ENCODE measurements at regions not wholly inside any gene's neighbourhood (a gene's known extent, or its start where the extent isn't known, plus 50 kb on each side); places are given as distances from the start of the nearest gene placed in this dataset.

DNA sequence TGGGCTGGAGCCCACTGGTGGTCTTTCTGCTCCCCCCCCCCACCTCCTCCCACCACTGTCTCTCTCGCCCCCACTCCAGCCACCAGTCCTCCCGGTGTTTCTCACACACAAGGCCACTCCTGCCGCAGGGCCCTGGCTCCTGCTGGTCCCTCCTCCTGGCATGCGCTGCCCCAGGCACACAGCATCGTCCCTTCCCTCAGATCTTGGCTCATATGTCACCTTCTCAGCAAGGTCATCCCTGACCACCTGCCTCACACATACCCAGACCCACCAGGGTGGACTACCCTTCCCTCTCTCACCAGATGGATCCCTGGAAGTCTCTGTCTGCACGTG is 101.5 kb upstream of the IQSEC1 start:
- no peaks in the 10 kb centered on the region for H3K36me3 ChIP-seq (ENCODE audit: insufficient read depth, low read length)
- H3K4me3 ChIP-seq (ENCODE audit: low read length), result no peak overlapping the region
- no peaks in the 10 kb centered on the region for H3K27me3 ChIP-seq (ENCODE audit: insufficient read depth, low read length)
- peaks cover 15% of the 10 kb centered on the region for H3K9me3 ChIP-seq (ENCODE audit: insufficient read depth, low read depth, low read length)
- no peak overlapping the region for H3K27ac ChIP-seq (ENCODE audit: low read depth, low read length)
- 81% methylated on average over 6 of the region's 6 CpGs for WGBS
- no peak overlapping the region for H3K9ac ChIP-seq (ENCODE audit: low read depth, low read length)
- H3K4me1 ChIP-seq (ENCODE audit: insufficient read depth, low read length), result peaks cover 6% of the 10 kb centered on the region; the same call in 1 of the 2 replicates

DNA sequence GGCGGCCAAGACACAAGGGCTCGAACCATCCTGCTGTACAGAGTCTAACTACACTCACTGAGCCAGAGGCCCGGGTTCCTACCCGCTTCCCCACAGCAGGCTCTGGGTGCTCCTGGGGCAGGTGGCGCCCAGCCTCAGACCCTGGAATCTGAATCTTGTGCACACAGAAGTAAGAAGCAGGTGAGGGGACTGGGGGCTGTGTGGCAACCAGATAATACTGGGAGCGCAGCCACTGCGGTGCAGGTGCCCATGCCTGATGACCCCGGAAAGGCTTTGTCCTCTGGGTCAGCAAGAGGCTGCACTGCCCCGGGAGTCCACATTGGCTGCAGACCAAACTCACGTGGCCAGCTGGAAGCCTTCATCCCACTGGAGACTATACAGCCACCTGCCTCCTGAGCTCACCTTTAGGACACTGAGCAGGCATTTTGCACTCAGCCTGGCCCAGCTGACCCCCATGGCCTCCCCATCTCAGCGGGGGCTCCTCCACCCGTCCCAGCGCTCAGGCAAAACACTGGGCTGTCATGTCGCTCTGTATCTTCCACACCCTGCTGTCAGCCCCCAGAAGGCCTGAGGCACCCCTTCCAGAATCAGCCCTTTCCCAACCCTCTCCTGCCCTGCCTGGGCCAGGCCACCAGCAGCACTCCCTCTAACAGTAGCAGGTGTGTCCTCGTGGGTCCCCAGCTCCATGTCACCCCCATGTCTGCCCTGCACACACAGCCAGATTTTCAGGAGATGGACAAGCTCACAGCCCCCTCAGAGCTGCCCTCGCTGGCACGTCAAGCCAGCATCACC is 101.0 kb upstream of the IQSEC1 start:
- Histone ChIP-seq H3K9ac (ENCODE audit: low read depth, low read length) (no peak overlapping the region), H3K4me1 (ENCODE audit: insufficient read depth, low read length) (peaks cover 6% of the 10 kb centered on the region; the same call in 1 of the 2 replicates), H3K27me3 (ENCODE audit: insufficient read depth, low read length) (no peaks in the 10 kb centered on the region), H3K27ac (ENCODE audit: low read depth, low read length) (no peak overlapping the region), H3K9me3 (ENCODE audit: insufficient read depth, low read depth, low read length) (peaks cover 17% of the 10 kb centered on the region), H3K36me3 (ENCODE audit: insufficient read depth, low read length) (no peaks in the 10 kb centered on the region), H3K4me3 (ENCODE audit: low read length) (no peak overlapping the region)
- WGBS, result 95% methylated on average over 17 of the region's 17 CpGs

- Histone ChIP-seq H3K9ac (ENCODE audit: low read depth, low read length) (no peak overlapping the region), H3K4me1 (ENCODE audit: insufficient read depth, low read length) (peaks cover 6% of the 10 kb centered on the region; the same call in 1 of the 2 replicates), H3K36me3 (ENCODE audit: insufficient read depth, low read length) (no peaks in the 10 kb centered on the region), H3K9me3 (ENCODE audit: insufficient read depth, low read depth, low read length) (peaks cover 8% of the 10 kb centered on the region; the same call in 1 of the 2 replicates), H3K27ac (ENCODE audit: low read depth, low read length) (no peak overlapping the region), H3K27me3 (ENCODE audit: insufficient read depth, low read length) (no peaks in the 10 kb centered on the region), H3K4me3 (ENCODE audit: low read length) (no peak overlapping the region)
- WGBS, result 94% methylated on average over 6 of the region's 6 CpGs
Observed at GRCh38 chr3:13173186-13173585, 100.0 kb upstream of the IQSEC1 start.

DNA sequence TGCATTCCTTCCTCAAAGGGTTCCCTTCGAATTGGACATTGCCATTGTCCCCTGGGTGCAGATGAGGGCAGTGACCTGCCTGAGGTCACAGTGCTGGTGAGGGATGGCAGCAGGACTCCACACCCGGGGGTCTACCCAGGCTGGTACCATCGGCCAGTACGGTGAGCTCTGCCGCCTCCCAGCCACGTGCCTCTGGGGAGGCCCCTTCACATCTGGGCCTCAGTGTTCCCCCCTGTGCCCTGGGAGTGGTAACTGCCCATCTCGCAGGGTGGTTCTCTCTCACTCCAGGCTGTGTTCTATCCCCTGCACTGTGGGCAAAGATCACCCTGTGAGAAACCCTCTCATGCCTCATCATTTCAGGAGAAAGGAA is 99.4 kb upstream of the IQSEC1 start:
- Histone ChIP-seq H3K4me3 (ENCODE audit: low read length) (no peak overlapping the region), H3K27me3 (ENCODE audit: insufficient read depth, low read length) (no peaks in the 10 kb centered on the region), H3K4me1 (ENCODE audit: insufficient read depth, low read length) (peaks cover 6% of the 10 kb centered on the region; the same call in 1 of the 2 replicates), H3K27ac (ENCODE audit: low read depth, low read length) (no peak overlapping the region), H3K36me3 (ENCODE audit: insufficient read depth, low read length) (no peaks in the 10 kb centered on the region), H3K9me3 (ENCODE audit: insufficient read depth, low read depth, low read length) (peaks cover 8% of the 10 kb centered on the region; the same call in 1 of the 2 replicates), H3K9ac (ENCODE audit: low read depth, low read length) (no peak overlapping the region)
- whole genome bisulfite sequencing, result 92% methylated on average over 7 of the region's 7 CpGs

DNA sequence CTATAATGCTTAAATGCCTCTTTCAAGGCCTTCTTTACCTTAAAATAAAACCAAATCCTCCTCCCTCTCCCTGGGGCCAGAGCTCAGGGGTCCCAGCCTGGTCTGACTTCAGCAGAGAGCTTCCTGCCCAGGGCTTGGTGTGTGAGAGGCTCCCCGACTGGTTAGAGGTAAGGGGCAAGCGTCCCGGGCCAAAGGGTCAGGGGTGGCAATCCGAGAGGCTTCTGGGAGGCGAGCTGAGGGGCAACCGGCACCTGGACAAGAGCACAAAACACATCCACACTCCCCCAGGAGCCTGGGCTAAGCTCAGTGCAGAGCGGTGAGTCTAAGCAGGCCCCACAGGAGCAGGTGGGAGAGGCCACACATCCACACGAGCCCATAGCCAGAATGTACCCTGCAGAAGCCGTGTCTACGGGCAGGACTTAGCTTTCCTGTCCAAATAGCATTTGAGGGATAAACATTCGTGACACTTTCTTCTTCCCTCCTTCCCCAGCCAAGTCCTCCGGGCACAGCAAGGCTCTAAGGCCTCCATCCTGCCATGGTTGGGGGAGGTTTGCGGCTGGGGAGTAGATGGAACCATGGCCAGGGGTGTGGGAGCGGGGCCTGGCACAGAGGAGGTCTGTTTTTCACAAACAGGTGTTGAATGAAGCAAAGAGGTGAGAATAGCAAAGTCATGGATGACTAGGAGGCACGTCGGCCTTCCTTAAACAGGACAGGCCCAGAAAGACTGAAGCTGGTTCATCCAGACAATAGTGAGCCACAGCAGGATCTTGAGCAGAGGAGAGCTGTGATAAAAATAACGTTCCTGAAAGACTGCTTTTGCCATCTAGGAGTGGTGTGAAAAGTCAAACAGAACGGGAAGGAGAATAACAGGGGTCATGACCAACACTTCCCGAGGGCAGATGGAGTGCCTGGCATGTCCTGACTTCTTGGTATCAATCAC is 98.7 kb upstream of the IQSEC1 start:
- Histone ChIP-seq H3K4me1 (ENCODE audit: insufficient read depth, low read length) (peaks cover 6% of the 10 kb centered on the region; the same call in 1 of the 2 replicates), H3K27ac (ENCODE audit: low read depth, low read length) (no peak overlapping the region), H3K36me3 (ENCODE audit: insufficient read depth, low read length) (no peaks in the 10 kb centered on the region), H3K4me3 (ENCODE audit: low read length) (no peak overlapping the region), H3K9ac (ENCODE audit: low read depth, low read length) (no peak overlapping the region; the same call in 1 of the 2 replicates), H3K9me3 (ENCODE audit: insufficient read depth, low read depth, low read length) (peaks cover 8% of the 10 kb centered on the region; the same call in 1 of the 2 replicates), H3K27me3 (ENCODE audit: insufficient read depth, low read length) (no peaks in the 10 kb centered on the region)
- 83% methylated on average over 19 of the region's 19 CpGs for WGBS

DNA sequence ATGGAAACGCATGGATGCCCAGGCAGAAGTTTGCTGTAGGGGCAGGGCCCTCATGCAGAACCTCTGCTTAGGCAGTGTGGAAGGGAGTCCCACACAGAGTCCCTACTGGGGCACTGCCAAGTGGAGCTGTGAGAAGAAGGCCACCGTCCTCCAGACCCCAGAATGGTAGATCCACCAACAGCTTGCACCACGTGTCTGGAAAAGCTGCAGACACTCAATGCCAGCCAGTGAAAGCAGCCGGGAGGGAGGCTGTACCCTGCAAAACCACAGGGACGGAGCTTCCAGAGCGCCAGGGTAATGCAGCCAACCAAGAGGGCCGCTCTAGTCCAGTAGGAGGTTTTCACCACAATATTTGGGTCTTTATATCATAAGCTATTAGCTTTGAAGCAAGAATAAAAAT is 97.1 kb upstream of the IQSEC1 start:
- no peak overlapping the region for H3K27ac ChIP-seq (ENCODE audit: low read depth, low read length)
- no peaks in the 10 kb centered on the region for H3K27me3 ChIP-seq (ENCODE audit: insufficient read depth, low read length)
- WGBS, result 88% methylated on average over 7 of the region's 7 CpGs
- no peaks in the 10 kb centered on the region for H3K36me3 ChIP-seq (ENCODE audit: insufficient read depth, low read length)
- peaks cover 8% of the 10 kb centered on the region; the same call in 1 of the 2 replicates for H3K9me3 ChIP-seq (ENCODE audit: insufficient read depth, low read depth, low read length)
- no peak overlapping the region for H3K4me3 ChIP-seq (ENCODE audit: low read length)
- H3K4me1 ChIP-seq (ENCODE audit: insufficient read depth, low read length), result peaks cover 6% of the 10 kb centered on the region; the same call in 1 of the 2 replicates
- no peak overlapping the region for H3K9ac ChIP-seq (ENCODE audit: low read depth, low read length)

DNA sequence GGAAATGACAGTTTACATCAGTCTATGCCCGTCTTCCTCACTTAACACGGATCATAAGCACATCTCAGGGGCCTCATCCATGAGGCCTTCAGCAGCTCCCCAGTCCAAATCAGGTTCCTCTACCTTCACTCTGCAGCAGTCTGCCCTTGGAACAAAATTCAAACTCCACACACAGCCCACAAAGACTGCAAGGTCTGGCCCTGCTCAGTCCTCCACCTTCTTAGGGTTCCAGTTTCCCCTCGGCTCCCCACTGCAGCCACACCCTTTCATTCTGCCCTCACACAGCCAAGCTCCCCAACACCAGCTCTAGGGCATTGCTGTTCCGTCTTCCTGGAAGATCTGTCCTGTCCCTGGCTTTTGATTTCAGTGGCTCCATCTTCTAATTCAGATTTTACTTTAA is 95.2 kb upstream of the IQSEC1 start:
- Histone ChIP-seq H3K27me3 (ENCODE audit: insufficient read depth, low read length) (no peaks in the 10 kb centered on the region), H3K36me3 (ENCODE audit: insufficient read depth, low read length) (no peaks in the 10 kb centered on the region), H3K4me3 (ENCODE audit: low read length) (no peak overlapping the region), H3K4me1 (ENCODE audit: insufficient read depth, low read length) (peaks cover 6% of the 10 kb centered on the region; the same call in 1 of the 2 replicates), H3K27ac (ENCODE audit: low read depth, low read length) (no peak overlapping the region), H3K9me3 (ENCODE audit: insufficient read depth, low read depth, low read length) (peaks cover 8% of the 10 kb centered on the region; the same call in 1 of the 2 replicates), H3K9ac (ENCODE audit: low read depth, low read length) (no peak overlapping the region)
- 94% methylated on average over 4 of the region's 4 CpGs for WGBS

DNA sequence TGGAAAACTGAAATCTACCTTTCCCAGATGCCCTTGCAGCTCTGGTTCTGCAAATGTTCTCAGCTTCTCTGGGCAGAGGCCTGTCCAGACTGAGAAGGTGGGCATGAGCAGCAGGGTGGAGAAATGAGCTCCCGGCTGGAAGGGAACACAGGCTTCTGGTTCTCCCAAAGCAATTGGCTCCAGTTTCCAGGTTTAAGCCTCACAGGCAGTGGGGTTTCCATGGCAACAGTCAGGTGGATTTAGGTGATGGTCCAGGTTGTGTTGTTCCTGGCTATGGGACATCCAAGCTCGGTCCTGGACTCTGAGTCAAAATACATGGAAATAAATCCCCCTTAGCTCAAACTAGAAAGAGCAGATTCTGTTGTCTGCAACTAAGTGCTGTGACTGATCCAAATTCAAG is 94.6 kb upstream of the IQSEC1 start:
- no peaks in the 10 kb centered on the region for H3K27me3 ChIP-seq (ENCODE audit: insufficient read depth, low read length)
- peaks cover 8% of the 10 kb centered on the region; the same call in 1 of the 2 replicates for H3K9me3 ChIP-seq (ENCODE audit: insufficient read depth, low read depth, low read length)
- no peaks in the 10 kb centered on the region for H3K36me3 ChIP-seq (ENCODE audit: insufficient read depth, low read length)
- peaks cover 6% of the 10 kb centered on the region; the same call in 1 of the 2 replicates for H3K4me1 ChIP-seq (ENCODE audit: insufficient read depth, low read length)
- no peak overlapping the region for H3K4me3 ChIP-seq (ENCODE audit: low read length)
- H3K9ac ChIP-seq (ENCODE audit: low read depth, low read length), result no peak overlapping the region
- WGBS, result 68% methylated on average over 2 of the region's 2 CpGs
- no peak overlapping the region for H3K27ac ChIP-seq (ENCODE audit: low read depth, low read length)

DNA sequence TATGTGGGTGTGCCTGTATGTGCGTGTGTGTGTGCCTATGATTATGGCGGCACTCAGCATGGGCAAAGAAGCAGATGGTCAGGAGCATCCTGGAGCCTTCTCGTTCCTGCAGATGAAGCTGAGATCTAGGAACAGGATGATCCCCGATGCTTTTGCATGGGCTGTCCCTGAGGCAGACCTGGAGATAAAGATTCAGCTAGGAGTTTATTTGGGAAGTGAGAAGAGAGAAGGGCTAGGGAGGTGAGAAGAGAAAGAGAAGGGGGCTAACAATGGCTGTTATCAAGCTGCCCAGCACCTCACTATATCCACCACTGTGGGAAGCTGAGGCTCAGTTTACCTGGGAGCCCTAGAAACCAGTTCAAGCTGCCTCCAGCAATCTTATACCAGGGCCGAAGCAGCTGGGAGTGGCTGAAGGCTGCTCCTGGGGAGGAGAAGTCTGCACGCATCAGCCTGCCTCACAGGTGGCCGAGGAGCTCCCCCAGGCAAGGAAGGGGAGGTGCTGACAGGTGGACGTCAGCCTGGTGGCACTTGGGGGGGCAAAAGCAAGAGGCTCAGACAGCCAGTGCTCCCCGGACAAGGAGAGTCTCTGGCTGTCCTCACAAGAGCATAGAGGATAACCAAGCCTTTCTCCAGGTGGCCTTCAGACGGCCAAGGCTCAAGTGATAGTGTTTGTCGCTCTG is 94.0 kb upstream of the IQSEC1 start:
- Histone ChIP-seq H3K27ac (ENCODE audit: low read depth, low read length) (no peak overlapping the region), H3K36me3 (ENCODE audit: insufficient read depth, low read length) (no peaks in the 10 kb centered on the region), H3K4me3 (ENCODE audit: low read length) (no peak overlapping the region), H3K9me3 (ENCODE audit: insufficient read depth, low read depth, low read length) (peaks cover 8% of the 10 kb centered on the region; the same call in 1 of the 2 replicates), H3K9ac (ENCODE audit: low read depth, low read length) (no peak overlapping the region), H3K27me3 (ENCODE audit: insufficient read depth, low read length) (no peaks in the 10 kb centered on the region), H3K4me1 (ENCODE audit: insufficient read depth, low read length) (peaks cover 11% of the 10 kb centered on the region; the same call in 1 of the 2 replicates)
- 88% methylated on average over 11 of the region's 11 CpGs for WGBS

- H3K36me3 ChIP-seq (ENCODE audit: insufficient read depth, low read length), result no peaks in the 10 kb centered on the region
- H3K4me1 ChIP-seq (ENCODE audit: insufficient read depth, low read length), result peaks cover 19% of the 10 kb centered on the region
- H3K9me3 ChIP-seq (ENCODE audit: insufficient read depth, low read depth, low read length), result peaks cover 8% of the 10 kb centered on the region; the same call in 1 of the 2 replicates
- 93% methylated on average over 13 of the region's 13 CpGs for WGBS
- no peak overlapping the region for H3K4me3 ChIP-seq (ENCODE audit: low read length)
- no peaks in the 10 kb centered on the region for H3K27me3 ChIP-seq (ENCODE audit: insufficient read depth, low read length)
- H3K27ac ChIP-seq (ENCODE audit: low read depth, low read length), result no peak overlapping the region
- H3K9ac ChIP-seq (ENCODE audit: low read depth, low read length), result no peak overlapping the region
Observed at GRCh38 chr3:13166243-13167063, 93.2 kb upstream of the IQSEC1 start.
